ENCODE measurements at regions not wholly inside any gene's neighbourhood (a gene's known extent, or its start where the extent isn't known, plus 50 kb on each side); places are given as distances from the start of the nearest gene placed in this dataset.

GRCh38 chrX:137401092-137401491, 164.8 kb upstream of the ZIC3 start:
- no peak for DNase-seq (ENCODE audit: low read depth in 2 of 3, low spot score in 2 of 3)

- no peak for DNase-seq (ENCODE audit: low read depth in 2 of 3, low spot score in 2 of 3)
Observed at GRCh38 chrX:137387646-137388045, 178.3 kb upstream of the ZIC3 start.

GRCh38 chrX:137366018-137366633, 199.8 kb upstream of the ZIC3 start:
- DNase-seq (ENCODE audit: low read depth in 2 of 3, low spot score in 2 of 3), result no peak

- no peak for DNase-seq (ENCODE audit: low read depth in 2 of 3, low spot score in 2 of 3)
Observed at GRCh38 chrX:137363559-137363958, 202.4 kb upstream of the ZIC3 start.

GRCh38 chrX:137362583-137362982, 203.3 kb upstream of the ZIC3 start:
- DNase-seq (ENCODE audit: low read depth in 2 of 3, low spot score in 2 of 3), result no peak

GRCh38 chrX:137354851-137355250, 211.1 kb upstream of the ZIC3 start:
- DNase-seq (ENCODE audit: low read depth in 2 of 3, low spot score in 2 of 3), result no peak

GRCh38 chrX:137353404-137353803, 212.5 kb upstream of the ZIC3 start:
- DNase-seq (ENCODE audit: low read depth in 2 of 3, low spot score in 2 of 3), result no peak

- DNase-seq (ENCODE audit: low read depth in 2 of 3, low spot score in 2 of 3), result no peak
Observed at GRCh38 chrX:137352101-137352660, 213.7 kb upstream of the ZIC3 start.

GRCh38 chrX:137342969-137343368, 223.0 kb upstream of the ZIC3 start:
- no peak for DNase-seq (ENCODE audit: low read depth in 2 of 3, low spot score in 2 of 3)

- no peak for DNase-seq (ENCODE audit: low read depth in 2 of 3, low spot score in 2 of 3)
Observed at GRCh38 chrX:137313627-137314026, 252.3 kb upstream of the ZIC3 start.

- no peak for DNase-seq (ENCODE audit: low read depth in 2 of 3, low spot score in 2 of 3)
Observed at GRCh38 chrX:137305404-137305803, 260.5 kb upstream of the ZIC3 start.

- no peak for DNase-seq (ENCODE audit: low read depth in 2 of 3, low spot score in 2 of 3)
Observed at GRCh38 chrX:137297167-137297566, 263.4 kb upstream of the GPR101 start.

- DNase-seq (ENCODE audit: low read depth in 2 of 3, low spot score in 2 of 3), result no peak
Observed at GRCh38 chrX:137290011-137290410, 256.2 kb upstream of the GPR101 start.

GRCh38 chrX:137287191-137287590, 253.4 kb upstream of the GPR101 start:
- DNase-seq (ENCODE audit: low read depth in 2 of 3, low spot score in 2 of 3), result no peak

GRCh38 chrX:137286423-137286822, 252.6 kb upstream of the GPR101 start:
- DNase-seq (ENCODE audit: low read depth in 2 of 3, low spot score in 2 of 3), result no peak

GRCh38 chrX:137278825-137279224, 245.0 kb upstream of the GPR101 start:
- no peak for DNase-seq (ENCODE audit: low read depth in 2 of 3, low spot score in 2 of 3)

GRCh38 chrX:137263374-137263773, 229.6 kb upstream of the GPR101 start:
- no peak for DNase-seq (ENCODE audit: low read depth in 2 of 3, low spot score in 2 of 3)

- DNase-seq (ENCODE audit: low read depth in 2 of 3, low spot score in 2 of 3), result no peak
Observed at GRCh38 chrX:137245183-137245582, 211.4 kb upstream of the GPR101 start.

- no peak for DNase-seq (ENCODE audit: low read depth in 2 of 3, low spot score in 2 of 3)
Observed at GRCh38 chrX:137236837-137237236, 203.0 kb upstream of the GPR101 start.

- DNase-seq (ENCODE audit: low read depth in 2 of 3, low spot score in 2 of 3), result peak in 1 of 3 donors; percentile 12
Observed at GRCh38 chrX:137234651-137235402, 201.0 kb upstream of the GPR101 start.

- DNase-seq (ENCODE audit: low read depth in 2 of 3, low spot score in 2 of 3), result no peak
Observed at GRCh38 chrX:137233478-137233877, 199.7 kb upstream of the GPR101 start.

GRCh38 chrX:137227151-137227550, 193.4 kb upstream of the GPR101 start:
- DNase-seq (ENCODE audit: low read depth in 2 of 3, low spot score in 2 of 3), result no peak

Measured in hematopoietic multipotent progenitor cell (in vitro differentiated cells).